ENCODE measurements at regions not wholly inside any gene's neighbourhood (a gene's known extent, or its start where the extent isn't known, plus 50 kb on each side); places are given as distances from the start of the nearest gene placed in this dataset.
"Not testable (repeated sequence)": the region's sequence is repeated elsewhere in the genome, so short reads cannot be mapped to it uniquely, and the experiment has no call there.

- not testable (repeated sequence) for DNase-seq (ENCODE audit: low read depth in 4 of 4, low spot score in 2 of 4)
Observed at GRCh38 chr10:23866985-23867384, 342.0 kb upstream of the KIAA1217 start.

DNA sequence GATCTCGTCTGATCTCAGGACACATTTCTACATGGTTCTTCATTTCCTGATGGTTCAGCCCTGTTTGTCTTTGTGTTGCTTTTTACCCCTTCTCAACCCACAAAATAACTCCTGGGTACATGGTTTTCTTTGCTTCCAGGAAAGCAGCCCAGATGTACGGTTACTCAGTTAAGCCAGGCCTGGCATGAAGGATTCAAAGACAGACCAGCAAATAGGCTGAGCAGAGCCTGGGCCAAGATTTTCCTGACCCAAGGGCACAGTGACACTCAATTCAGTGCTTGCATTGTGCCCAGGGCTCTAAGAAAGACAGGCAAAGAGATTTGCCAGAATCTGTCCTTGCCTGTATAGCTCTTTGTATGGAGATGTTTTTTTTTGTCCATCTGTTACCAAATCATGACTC, 340.8 kb upstream of the KIAA1217 start:
- no peak for DNase-seq (ENCODE audit: low read depth in 4 of 4, low spot score in 2 of 4)

DNA sequence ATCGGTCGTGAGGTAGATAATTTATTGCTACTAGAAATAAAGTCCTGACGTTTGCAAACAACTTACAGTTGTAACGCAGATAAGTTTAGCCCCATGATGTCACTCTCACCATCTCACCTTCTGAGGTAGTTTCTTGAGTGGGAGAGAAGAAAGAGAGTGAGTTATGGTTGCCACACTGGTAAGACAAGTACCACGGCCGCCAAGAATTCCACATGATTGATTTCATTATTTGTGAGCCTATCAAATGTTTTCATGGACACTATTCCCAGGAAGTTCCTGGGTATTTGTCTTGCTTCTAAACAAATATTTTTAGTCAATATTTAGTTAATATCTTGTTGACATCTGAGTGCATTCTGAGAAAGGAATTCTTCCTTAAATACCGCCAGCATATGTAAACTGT, 339.4 kb upstream of the KIAA1217 start:
- DNase-seq (ENCODE audit: low read depth in 4 of 4, low spot score in 2 of 4): no peak

- no peak for DNase-seq (ENCODE audit: low read depth in 4 of 4, low spot score in 2 of 4)
Observed at GRCh38 chr10:23869996-23870395, 338.9 kb upstream of the KIAA1217 start.

DNA sequence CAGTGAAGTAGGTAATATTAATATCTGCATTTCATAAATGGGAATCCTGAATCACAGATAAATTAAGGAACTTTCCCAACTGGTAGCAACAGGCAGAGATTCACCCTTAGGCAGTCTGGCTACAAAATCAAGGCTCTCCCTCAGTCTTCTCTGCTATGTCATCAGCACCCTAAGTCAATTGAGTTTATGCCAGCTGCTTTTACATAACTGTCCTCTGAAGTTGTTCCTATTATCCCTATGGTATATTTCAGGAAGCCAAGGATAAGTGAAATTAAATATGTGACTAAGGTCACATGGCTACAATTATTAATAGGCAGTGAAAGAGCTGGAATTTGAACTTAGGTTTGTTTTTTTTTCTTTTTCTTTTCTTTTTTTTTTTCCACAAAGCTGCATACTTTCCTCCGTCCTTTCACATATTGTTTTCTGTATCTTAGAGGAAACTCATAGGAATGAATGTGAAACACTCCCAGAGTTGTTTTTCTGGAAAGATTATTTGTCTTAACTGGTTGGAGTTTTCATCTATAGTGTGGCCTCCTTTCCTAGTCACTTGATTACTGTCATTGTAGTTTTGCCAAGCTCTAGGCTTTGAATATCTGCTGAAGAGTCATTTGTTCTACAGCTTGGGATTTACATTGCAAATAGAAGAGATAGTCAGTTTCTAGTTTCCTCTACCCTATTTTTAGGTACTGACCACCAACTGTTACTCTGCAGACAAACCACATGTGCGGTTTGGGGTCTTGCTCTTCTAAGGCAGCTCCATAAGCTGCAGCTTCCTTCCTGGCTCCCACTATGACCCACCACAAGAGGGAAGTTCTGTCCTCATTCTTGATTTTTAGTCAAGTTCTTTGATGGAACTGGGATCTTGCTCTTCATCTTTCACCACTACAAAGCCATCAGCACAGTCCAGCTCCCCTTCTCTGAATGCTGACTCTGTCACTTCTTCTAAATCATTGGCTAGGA, 338.0 kb upstream of the KIAA1217 start:
- DNase-seq (ENCODE audit: low read depth in 4 of 4, low spot score in 2 of 4): no peak

GRCh38 chr10:23872290-23872689, 336.6 kb upstream of the KIAA1217 start:
- no peak for DNase-seq (ENCODE audit: low read depth in 4 of 4, low spot score in 2 of 4)

- no peak for DNase-seq (ENCODE audit: low read depth in 4 of 4, low spot score in 2 of 4)
Observed at GRCh38 chr10:23877791-23878320, 331.1 kb upstream of the KIAA1217 start.

GRCh38 chr10:23884670-23885069, 324.3 kb upstream of the KIAA1217 start:
- no peak for DNase-seq (ENCODE audit: low read depth in 4 of 4, low spot score in 2 of 4)

- no peak for DNase-seq (ENCODE audit: low read depth in 4 of 4, low spot score in 2 of 4)
Observed at GRCh38 chr10:23885853-23886252, 323.1 kb upstream of the KIAA1217 start.

- DNase-seq (ENCODE audit: low read depth in 4 of 4, low spot score in 2 of 4): no peak
Observed at GRCh38 chr10:23886355-23886754, 322.6 kb upstream of the KIAA1217 start.

- no peak for DNase-seq (ENCODE audit: low read depth in 4 of 4, low spot score in 2 of 4)
Observed at GRCh38 chr10:23891301-23891700, 317.6 kb upstream of the KIAA1217 start.

GRCh38 chr10:23892296-23892695, 316.6 kb upstream of the KIAA1217 start:
- no peak for DNase-seq (ENCODE audit: low read depth in 4 of 4, low spot score in 2 of 4)

DNA sequence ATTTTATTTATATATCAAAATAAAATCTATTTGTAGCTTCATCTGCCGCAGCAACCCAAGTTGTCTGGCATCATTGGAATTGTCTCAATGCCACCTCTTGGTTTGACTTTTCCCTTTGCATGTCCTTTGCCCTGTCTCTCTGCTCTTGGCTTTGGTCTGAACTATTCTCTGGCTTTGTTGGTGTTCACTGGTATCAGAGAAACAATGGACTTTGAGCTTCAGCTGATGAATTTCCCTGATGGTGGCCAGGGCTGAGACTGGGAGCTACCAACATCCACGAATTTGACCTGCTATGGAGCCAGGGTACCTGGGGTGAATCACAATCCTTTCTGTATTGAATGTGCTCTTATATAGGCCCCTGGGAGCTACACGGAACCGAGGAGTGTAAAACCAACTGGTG, 311.7 kb upstream of the KIAA1217 start:
- no peak for DNase-seq (ENCODE audit: low read depth in 4 of 4, low spot score in 2 of 4)

GRCh38 chr10:23897861-23898260, 311.1 kb upstream of the KIAA1217 start:
- no peak for DNase-seq (ENCODE audit: low read depth in 4 of 4, low spot score in 2 of 4)

DNA sequence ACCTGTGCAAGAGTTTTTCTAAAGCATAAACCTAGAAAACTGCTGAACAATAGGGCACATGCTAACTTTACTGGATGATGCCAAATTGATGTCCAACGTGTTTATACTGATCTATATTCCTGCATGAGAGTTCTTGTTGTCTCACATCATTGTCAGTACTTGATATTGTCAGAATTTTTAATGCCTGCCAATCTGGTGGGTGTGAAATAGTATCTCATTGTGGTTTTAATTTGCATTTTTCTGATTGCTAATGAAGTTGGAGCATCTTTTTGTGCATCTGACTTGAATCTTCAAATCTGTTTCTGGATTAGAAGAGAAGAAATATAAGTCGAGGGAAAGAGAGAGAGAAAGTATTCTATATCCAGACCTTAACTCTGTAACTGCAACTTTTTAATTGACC, 309.8 kb upstream of the KIAA1217 start:
- no peak for DNase-seq (ENCODE audit: low read depth in 4 of 4, low spot score in 2 of 4)

DNA sequence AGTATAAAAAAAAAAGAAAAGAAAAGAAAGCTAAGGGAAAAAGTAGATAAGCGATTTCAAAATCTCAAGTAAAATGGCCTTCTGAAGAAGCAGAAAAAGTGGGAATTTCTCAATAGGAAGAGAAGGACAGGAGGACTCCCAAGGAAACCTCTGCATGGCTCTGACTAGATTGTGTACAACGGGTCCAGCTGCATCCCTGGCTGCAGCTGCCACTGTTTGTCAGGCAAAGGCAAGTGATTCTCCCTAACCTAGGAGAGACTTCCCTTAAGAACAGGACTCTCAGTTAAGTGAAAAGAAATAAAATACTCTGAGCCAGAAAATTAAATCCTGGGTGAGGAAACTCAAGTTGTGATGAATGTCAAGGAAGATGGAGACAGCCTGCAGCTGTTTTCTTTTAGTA, 298.6 kb upstream of the KIAA1217 start:
- DNase-seq (ENCODE audit: low read depth in 4 of 4, low spot score in 2 of 4): no peak

- no peak for DNase-seq (ENCODE audit: low read depth in 4 of 4, low spot score in 2 of 4)
Observed at GRCh38 chr10:23912884-23913404, 296.0 kb upstream of the KIAA1217 start.

DNA sequence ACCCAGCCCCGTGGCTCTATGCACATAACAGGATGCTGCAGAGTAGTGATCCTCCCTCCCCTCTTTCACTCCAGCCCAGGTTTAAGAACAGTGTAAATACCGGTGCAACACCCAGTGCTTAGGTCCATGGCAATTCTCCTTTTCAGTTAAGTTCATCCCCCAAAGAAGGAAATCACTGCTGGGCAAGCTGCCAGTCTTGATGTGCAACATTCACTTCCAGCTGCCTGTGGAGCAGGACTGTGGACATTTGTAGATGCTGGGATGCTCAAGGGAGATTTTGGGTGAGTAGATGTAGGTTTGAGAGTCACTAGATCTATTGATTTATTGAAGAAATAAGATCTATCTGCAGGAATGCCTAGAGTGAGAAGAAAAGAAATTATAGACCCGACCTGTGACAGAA, 294.3 kb upstream of the KIAA1217 start:
- DNase-seq (ENCODE audit: low read depth in 4 of 4, low spot score in 2 of 4): no peak

- no peak for DNase-seq (ENCODE audit: low read depth in 4 of 4, low spot score in 2 of 4)
Observed at GRCh38 chr10:23917251-23917840, 291.6 kb upstream of the KIAA1217 start.

DNA sequence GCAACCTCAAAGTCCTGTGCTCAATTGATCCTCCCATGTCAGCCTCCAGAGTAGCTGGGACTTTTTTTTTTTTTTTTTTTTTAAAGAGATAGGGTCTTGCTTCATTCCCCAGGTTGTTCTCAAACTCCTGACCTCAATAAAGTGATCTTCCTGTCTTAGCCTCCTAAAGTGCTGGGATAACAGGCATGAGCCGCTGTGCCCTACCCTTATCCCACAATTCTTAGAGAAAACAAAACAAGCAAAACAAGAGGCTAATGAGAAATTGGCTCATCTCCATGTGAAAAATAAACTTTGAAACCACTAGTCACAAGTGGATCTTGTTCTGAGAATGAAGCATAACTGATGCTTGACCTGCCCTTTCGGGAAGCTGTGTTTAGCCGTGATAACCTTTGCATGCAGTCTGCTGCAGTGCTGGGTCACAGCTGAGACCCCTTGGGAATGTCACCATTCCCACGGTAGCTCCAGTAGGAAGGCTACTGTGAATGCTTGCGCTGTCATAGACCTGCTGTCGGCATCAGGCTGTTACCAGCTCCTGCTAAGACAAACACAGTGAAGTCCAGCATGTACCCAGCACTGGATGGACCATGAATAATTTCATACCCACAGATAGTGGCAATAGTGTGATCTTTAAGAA, 290.7 kb upstream of the KIAA1217 start:
- DNase-seq (ENCODE audit: low read depth in 4 of 4, low spot score in 2 of 4): no peak

- no peak for DNase-seq (ENCODE audit: low read depth in 4 of 4, low spot score in 2 of 4)
Observed at GRCh38 chr10:23918839-23919238, 290.1 kb upstream of the KIAA1217 start.

Measured in left renal cortex interstitium (tissue), 4 donors.